ENCODE measurements at regions not wholly inside any gene's neighbourhood (a gene's known extent, or its start where the extent isn't known, plus 50 kb on each side); places are given as distances from the start of the nearest gene placed in this dataset.

DNA sequence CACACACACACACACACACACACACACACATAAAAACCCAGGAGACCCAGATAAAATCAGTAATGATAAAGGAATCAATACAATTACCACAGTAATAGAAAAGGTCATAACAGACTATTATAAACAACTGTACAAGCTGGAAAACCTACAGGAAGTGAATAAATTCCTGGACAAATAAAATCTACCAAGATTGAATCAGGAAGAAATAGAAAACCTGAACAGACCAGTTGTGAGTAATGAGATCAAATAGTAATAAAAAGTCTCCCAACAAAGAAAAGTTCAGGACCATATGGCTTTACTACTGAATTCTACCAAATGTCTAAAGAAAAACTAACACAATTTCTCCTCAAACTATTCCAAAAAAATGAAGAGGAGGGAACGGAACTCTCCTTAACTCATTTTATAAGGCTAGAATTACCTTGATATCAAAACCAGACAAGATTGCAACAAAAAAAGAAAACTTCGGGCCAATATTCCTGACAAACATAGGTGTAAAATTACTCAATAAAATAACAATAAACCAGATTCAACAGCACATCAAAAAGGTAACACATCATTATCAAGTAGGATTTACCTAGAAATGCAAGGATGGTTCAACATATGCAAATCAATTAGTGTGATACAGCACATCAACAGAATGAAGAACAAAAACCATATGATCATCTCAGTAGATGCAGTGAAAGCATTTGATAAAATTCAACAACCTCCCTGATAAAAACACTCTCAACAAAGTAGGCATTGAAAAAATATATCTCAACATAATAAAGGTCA lies 325.2 kb upstream of the POU5F2 start:
- TF ChIP-seq, protein P1, sequence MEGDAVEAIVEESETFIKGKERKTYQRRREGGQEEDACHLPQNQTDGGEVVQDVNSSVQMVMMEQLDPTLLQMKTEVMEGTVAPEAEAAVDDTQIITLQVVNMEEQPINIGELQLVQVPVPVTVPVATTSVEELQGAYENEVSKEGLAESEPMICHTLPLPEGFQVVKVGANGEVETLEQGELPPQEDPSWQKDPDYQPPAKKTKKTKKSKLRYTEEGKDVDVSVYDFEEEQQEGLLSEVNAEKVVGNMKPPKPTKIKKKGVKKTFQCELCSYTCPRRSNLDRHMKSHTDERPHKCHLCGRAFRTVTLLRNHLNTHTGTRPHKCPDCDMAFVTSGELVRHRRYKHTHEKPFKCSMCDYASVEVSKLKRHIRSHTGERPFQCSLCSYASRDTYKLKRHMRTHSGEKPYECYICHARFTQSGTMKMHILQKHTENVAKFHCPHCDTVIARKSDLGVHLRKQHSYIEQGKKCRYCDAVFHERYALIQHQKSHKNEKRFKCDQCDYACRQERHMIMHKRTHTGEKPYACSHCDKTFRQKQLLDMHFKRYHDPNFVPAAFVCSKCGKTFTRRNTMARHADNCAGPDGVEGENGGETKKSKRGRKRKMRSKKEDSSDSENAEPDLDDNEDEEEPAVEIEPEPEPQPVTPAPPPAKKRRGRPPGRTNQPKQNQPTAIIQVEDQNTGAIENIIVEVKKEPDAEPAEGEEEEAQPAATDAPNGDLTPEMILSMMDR (conservative IDR thresholded peaks at IDR 0.05 in 1 of 2, IDR thresholded peaks at IDR 0.05 in 1 of 2; ENCODE audit: extremely low read depth in 1 of 2, insufficient read depth in 1 of 2, low read depth in 1 of 2, low read length in 2 of 2) = no peak
- no peak for TF ChIP-seq EZH2 (IDR thresholded peaks at IDR 0.05; ENCODE audit: borderline replicate concordance, low read length)

All from mammary epithelial cell (primary cell).